Neuronal stem cell (in vitro differentiated cells): ENCODE measurements at regions not wholly inside any gene's neighbourhood (a gene's known extent, or its start where the extent isn't known, plus 50 kb on each side); places are given as distances from the start of the nearest gene placed in this dataset.

Source experiments
- DNase-seq: peaks from one replicate; pipeline ENCODE4 v3.0.0-alpha.2; 2013; ENCODE audit warnings: low spot score
- H2AFZ ChIP-seq: one replicate; pipeline ENCODE4 v1.6.1; 2013; ENCODE audit warnings: mild to moderate bottlenecking, low read length, inconsistent platforms
- H2AK5ac ChIP-seq: 2 replicates; pipeline ENCODE4 v1.6.1; 2013; ENCODE audit warnings: low read depth, mild to moderate bottlenecking, inconsistent platforms, low read length, moderate library complexity, mixed read lengths
- H2BK120ac ChIP-seq: 2 replicates; pipeline ENCODE4 v1.6.1; 2013; ENCODE audit warnings: low read depth, mild to moderate bottlenecking, inconsistent platforms, low read length, moderate library complexity, mixed read lengths
- H2BK12ac ChIP-seq: one replicate; pipeline ENCODE4 v1.6.1; 2013; ENCODE audit warnings: low read length, inconsistent platforms
- H2BK15ac ChIP-seq: 2 replicates; pipeline ENCODE4 v1.6.1; 2013; ENCODE audit warnings: mild to moderate bottlenecking, low read length, inconsistent platforms, mixed read lengths
- H2BK5ac ChIP-seq: one replicate; pipeline ENCODE4 v1.6.1; 2013; ENCODE audit warnings: inconsistent platforms, mild to moderate bottlenecking, low read length, moderate library complexity
- H3K14ac ChIP-seq: one replicate; pipeline ENCODE4 v1.6.1; 2013; ENCODE audit warnings: low read length, inconsistent platforms
- H3K18ac ChIP-seq: 2 replicates; pipeline ENCODE4 v1.6.1; 2013; ENCODE audit warnings: low read length, inconsistent platforms
- H3K23ac ChIP-seq: 2 replicates; pipeline ENCODE4 v1.6.1; 2013; ENCODE audit warnings: low read depth, mild to moderate bottlenecking, mixed read lengths, low read length, inconsistent platforms; ENCODE audit not compliant: poor library complexity
- H3K27ac ChIP-seq: replicated peaks from 3 replicates; pipeline ENCODE4 v1.5.1; 2013; ENCODE audit warnings: low read length, inconsistent platforms
- H3K27me3 ChIP-seq, 3 experiments: 2 replicates each; pipeline ENCODE4 v1.6.1; 2013; ENCODE audit warnings: low read length in 3 of 3, mild to moderate bottlenecking in 2 of 3, inconsistent platforms in 1 of 3, low read depth in 1 of 3, mixed read lengths in 1 of 3, moderate library complexity in 1 of 3; ENCODE audit not compliant: control insufficient read depth in 3 of 3, insufficient read depth in 3 of 3
- H3K36me3 ChIP-seq, 2 donors: replicated peaks in 1 of 2; 2 replicates each; pipeline ENCODE4 v1.6.1; 2013; ENCODE audit warnings: low read length in 2 of 2; ENCODE audit not compliant: control insufficient read depth in 2 of 2, insufficient read depth in 2 of 2
- H3K4ac ChIP-seq: 2 replicates; pipeline ENCODE4 v1.6.1; 2013; ENCODE audit warnings: inconsistent platforms, mild to moderate bottlenecking, low read length, moderate library complexity
- H3K4me1 ChIP-seq, 2 donors: 1 replicate in 1 of 2; 2 replicates in 1 of 2; pipeline ENCODE4 v1.6.1; 2013; ENCODE audit warnings: low read length in 2 of 2, low read depth in 1 of 2; ENCODE audit not compliant: control insufficient read depth in 2 of 2, insufficient read depth in 1 of 2
- H3K4me2 ChIP-seq: one replicate; pipeline ENCODE4 v1.6.1; 2013; ENCODE audit warnings: mild to moderate bottlenecking, low read length, inconsistent platforms; ENCODE audit not compliant: insufficient read depth, poor library complexity, severe bottlenecking
- H3K4me3 ChIP-seq, 2 donors: 2 replicates each; pipeline ENCODE4 v1.5.1; 2013; ENCODE audit warnings: low read length in 2 of 2, mild to moderate bottlenecking in 2 of 2, inconsistent platforms in 1 of 2, moderate library complexity in 1 of 2
- H3K79me1 ChIP-seq: one replicate; pipeline ENCODE4 v1.6.1; 2013; ENCODE audit warnings: low read depth, mild to moderate bottlenecking, inconsistent platforms, low read length, moderate library complexity
- H3K9ac ChIP-seq: one replicate; pipeline ENCODE4 v1.6.1; 2013; ENCODE audit warnings: mild to moderate bottlenecking, low read depth, low read length, inconsistent platforms; ENCODE audit not compliant: poor library complexity
- H3K9me3 ChIP-seq, 2 donors: replicated peaks in 1 of 2; 2 replicates each; pipeline versions ENCODE3 to v1.6.1; 2013; ENCODE audit warnings: low read length in 2 of 2, mild to moderate bottlenecking in 2 of 2, inconsistent platforms in 1 of 2, low read depth in 1 of 2, mixed read lengths in 1 of 2, moderate library complexity in 1 of 2; ENCODE audit not compliant: control insufficient read depth in 2 of 2, insufficient read depth in 1 of 2
- H4K8ac ChIP-seq: one replicate; pipeline ENCODE4 v1.6.1; 2013; ENCODE audit warnings: low read depth, mild to moderate bottlenecking, inconsistent platforms, low read length, moderate library complexity
- H4K91ac ChIP-seq: one replicate; pipeline ENCODE4 v1.6.1; 2013; ENCODE audit warnings: low read length, low read depth, mild to moderate bottlenecking, inconsistent platforms; ENCODE audit not compliant: poor library complexity
- WGBS, 2 donors: extraction: QIAGEN DNeasy Blood & Tissue Kit; methylation state at CpG; one replicate each; pipeline ENCODE4 v1.1.7; 2013; ENCODE audit warnings: missing lambda C conversion rate in 2 of 2, mixed read lengths in 1 of 2; ENCODE audit not compliant: insufficient read length in 2 of 2, insufficient replicate concordance in 1 of 2; ENCODE audit errors: extremely low coverage in 2 of 2; 5-methylcytosine and 5-hydroxymethylcytosine counted together

DNA sequence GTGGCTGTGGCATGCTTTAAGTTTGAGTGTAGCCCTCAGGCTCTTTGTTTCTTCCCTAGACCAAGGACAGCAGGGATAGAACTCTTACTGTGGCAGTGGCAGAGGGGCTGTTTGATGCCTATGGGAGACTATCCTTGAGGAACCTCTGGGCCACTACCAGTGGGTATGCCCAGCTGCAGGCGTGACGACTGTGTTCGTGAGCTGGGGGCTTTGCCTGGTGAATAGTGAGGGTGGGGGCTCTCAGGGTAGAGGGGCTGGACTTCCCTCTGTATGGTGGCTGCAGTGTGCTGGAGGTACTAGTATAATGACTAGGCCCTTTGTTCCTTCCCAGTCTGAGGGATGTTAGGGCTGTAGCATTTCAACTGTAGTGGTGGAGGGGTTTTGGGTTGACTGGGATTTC lies 1242.0 kb downstream of the KHDRBS2 start:
- Histone ChIP-seq H4K8ac (no peak overlapping the region), H3K4me3 (no peak overlapping the region), H3K36me3 (no peaks in the 10 kb centered on the region), H2BK120ac (no peak overlapping the region), H3K9me3 (peaks cover 0 to 2% of the 10 kb centered on the region in 2 donors), H3K4ac (no peak overlapping the region), H2BK15ac (no peak overlapping the region), H3K18ac (no peak overlapping the region), H3K9ac (no peak overlapping the region), H3K14ac (no peak overlapping the region), H3K4me2 (no peak overlapping the region), H2BK5ac (no peak overlapping the region), H4K91ac (no peak overlapping the region), H2AFZ (no peak overlapping the region), H3K27ac (no peak overlapping the region), H3K23ac (no peak overlapping the region), H3K79me1 (no peaks in the 10 kb centered on the region), H2AK5ac (no peak overlapping the region), H2BK12ac (no peak overlapping the region), H3K4me1 (no peaks in the 10 kb centered on the region), H3K27me3 (no peaks in the 10 kb centered on the region)
- DNase-seq = no peak
- WGBS, 2 donors = no CpG with 5 or more reads among the region's 3 CpGs
